Tibial artery (tissue), 4 donors: ENCODE measurements at regions not wholly inside any gene's neighbourhood (a gene's known extent, or its start where the extent isn't known, plus 50 kb on each side); places are given as distances from the start of the nearest gene placed in this dataset.

Source experiments
- DNase-seq, 2 donors: peaks; one replicate each; pipeline ENCODE4 v3.0.0-alpha.2; 2019
- H3K27ac ChIP-seq, 2 donors: fragments of 200-600 bp; sonication (generic) in 1 of 2; 1 replicate in 1 of 2; 2 replicates in 1 of 2; pipeline ENCODE4 v1.5.1; 2018 to 2019; ENCODE audit warnings: mild to moderate bottlenecking in 1 of 2
- H3K27me3 ChIP-seq, 2 donors: fragments of 200-600 bp; sonication (generic) in 1 of 2; one replicate each; pipeline versions ENCODE4 v1.5.1 to v1.6.0; 2016 to 2019
- H3K36me3 ChIP-seq, 3 donors: fragments of 200-600 bp; sonication (generic) in 2 of 3; one replicate each; pipeline ENCODE4 v1.5.1; 2016 to 2019; ENCODE audit warnings: mild to moderate bottlenecking in 2 of 3
- H3K4me1 ChIP-seq, 4 donors: fragments of 200-600 bp; sonication (generic) in 2 of 4; 1 replicate in 3 of 4; 2 replicates in 1 of 4; pipeline ENCODE4 v1.5.1; 2016 to 2019
- H3K4me3 ChIP-seq, 2 donors: fragments of 200-600 bp; sonication (generic) in 1 of 2; 1 replicate in 1 of 2; 2 replicates in 1 of 2; pipeline ENCODE4 v1.5.1; 2018 to 2019; ENCODE audit warnings: mild to moderate bottlenecking in 2 of 2
- H3K9me3 ChIP-seq, 3 donors: fragments of 200-600 bp; sonication (generic) in 1 of 3; one replicate each; pipeline ENCODE4 v1.5.1; 2016 to 2019
- intact Hi-C: fragments of 100-400 bp; cut with DNase I; formaldehyde crosslinking; loops from one replicate; pipeline ENCODE4 v1.15.0; 2023; ENCODE audit warnings: low total_unique reads
- TF ChIP-seq, protein P1 (sequence below), 2 experiments: fragments of 200-600 bp in 1 of 2; fragments of 450-650 bp in 1 of 2; IDR thresholded peaks; one replicate each; pipeline ENCODE4 v1.5.1; 2017 to 2019; ENCODE audit warnings: antibody characterized with exemption in 2 of 2, mild to moderate bottlenecking in 1 of 2, moderate library complexity in 1 of 2

GRCh38 chr18:55990186-55990585 lies 402.2 kb upstream of the TCF4 start:
- intact Hi-C loops = no loop called here
- H3K4me1 ChIP-seq = no peaks in the 10 kb centered on the region
- TF ChIP-seq, protein P1, sequence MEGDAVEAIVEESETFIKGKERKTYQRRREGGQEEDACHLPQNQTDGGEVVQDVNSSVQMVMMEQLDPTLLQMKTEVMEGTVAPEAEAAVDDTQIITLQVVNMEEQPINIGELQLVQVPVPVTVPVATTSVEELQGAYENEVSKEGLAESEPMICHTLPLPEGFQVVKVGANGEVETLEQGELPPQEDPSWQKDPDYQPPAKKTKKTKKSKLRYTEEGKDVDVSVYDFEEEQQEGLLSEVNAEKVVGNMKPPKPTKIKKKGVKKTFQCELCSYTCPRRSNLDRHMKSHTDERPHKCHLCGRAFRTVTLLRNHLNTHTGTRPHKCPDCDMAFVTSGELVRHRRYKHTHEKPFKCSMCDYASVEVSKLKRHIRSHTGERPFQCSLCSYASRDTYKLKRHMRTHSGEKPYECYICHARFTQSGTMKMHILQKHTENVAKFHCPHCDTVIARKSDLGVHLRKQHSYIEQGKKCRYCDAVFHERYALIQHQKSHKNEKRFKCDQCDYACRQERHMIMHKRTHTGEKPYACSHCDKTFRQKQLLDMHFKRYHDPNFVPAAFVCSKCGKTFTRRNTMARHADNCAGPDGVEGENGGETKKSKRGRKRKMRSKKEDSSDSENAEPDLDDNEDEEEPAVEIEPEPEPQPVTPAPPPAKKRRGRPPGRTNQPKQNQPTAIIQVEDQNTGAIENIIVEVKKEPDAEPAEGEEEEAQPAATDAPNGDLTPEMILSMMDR (IDR thresholded peaks at IDR 0.05) = no peak

GRCh38 chr18:55988537-55988936 lies 400.5 kb upstream of the TCF4 start:
- TF ChIP-seq, protein P1 (IDR thresholded peaks at IDR 0.05) = no peak
- Histone ChIP-seq H3K27me3 (no peaks in the 10 kb centered on the region), H3K4me1 (no peaks in the 10 kb centered on the region), H3K27ac (no peak overlapping the region), H3K4me3 (no peak overlapping the region), H3K36me3 (no peaks in the 10 kb centered on the region), H3K9me3 (peaks cover 0 to 4% (median 0%) of the 10 kb centered on the region in 3 donors)
- intact Hi-C loops = no loop called here
- DNase-seq = no peak

More at GRCh38 chr18:55990186-55990585, 402.2 kb upstream of the TCF4 start:
- H3K36me3 ChIP-seq = no peaks in the 10 kb centered on the region
- H3K27ac ChIP-seq = no peak overlapping the region
- H3K4me3 ChIP-seq = no peak overlapping the region
- H3K27me3 ChIP-seq = no peaks in the 10 kb centered on the region
- DNase-seq = no peak
- H3K9me3 ChIP-seq = no peaks in the 10 kb centered on the region

- H3K9me3 ChIP-seq = peaks cover 0 to 4% (median 0%) of the 10 kb centered on the region in 3 donors
- no peaks in the 10 kb centered on the region for H3K4me1 ChIP-seq
- no peaks in the 10 kb centered on the region for H3K27me3 ChIP-seq
- no peaks in the 10 kb centered on the region for H3K36me3 ChIP-seq
- TF ChIP-seq, protein P1 (IDR thresholded peaks at IDR 0.05) = no peak
- DNase-seq = no peak
- H3K27ac ChIP-seq = no peak overlapping the region
- no peak overlapping the region for H3K4me3 ChIP-seq
- intact Hi-C loops = no loop called here
These were observed 395.4 kb upstream of the TCF4 start for GRCh38 chr18:55983433-55983832.

GRCh38 chr18:55982992-55983391 lies 395.0 kb upstream of the TCF4 start:
- Histone ChIP-seq H3K4me1 (no peaks in the 10 kb centered on the region), H3K9me3 (peaks cover 0 to 4% (median 0%) of the 10 kb centered on the region in 3 donors), H3K4me3 (no peak overlapping the region), H3K27me3 (no peaks in the 10 kb centered on the region), H3K36me3 (no peaks in the 10 kb centered on the region), H3K27ac (no peak overlapping the region)
- no peak for DNase-seq
- intact Hi-C loops = no loop called here
- TF ChIP-seq, protein P1 (IDR thresholded peaks at IDR 0.05) = no peak

- H3K27ac ChIP-seq = no peak overlapping the region
- DNase-seq = no peak
- no peaks in the 10 kb centered on the region for H3K27me3 ChIP-seq
- peaks cover 0 to 4% (median 0%) of the 10 kb centered on the region in 3 donors for H3K9me3 ChIP-seq
- H3K4me3 ChIP-seq = no peak overlapping the region
- TF ChIP-seq, protein P1 (IDR thresholded peaks at IDR 0.05) = no peak
- H3K36me3 ChIP-seq = no peaks in the 10 kb centered on the region
- no peaks in the 10 kb centered on the region for H3K4me1 ChIP-seq
- intact Hi-C loops = no loop called here
These were observed 393.9 kb upstream of the TCF4 start for GRCh38 chr18:55981712-55982475.
